ENCODE measurements at regions not wholly inside any gene's neighbourhood (a gene's known extent, or its start where the extent isn't known, plus 50 kb on each side); places are given as distances from the start of the nearest gene placed in this dataset.

- no peak for DNase-seq (ENCODE audit: low read depth)
Observed at GRCh38 chr7:1286946-1287645, 54.4 kb downstream of the UNCX start.

DNA sequence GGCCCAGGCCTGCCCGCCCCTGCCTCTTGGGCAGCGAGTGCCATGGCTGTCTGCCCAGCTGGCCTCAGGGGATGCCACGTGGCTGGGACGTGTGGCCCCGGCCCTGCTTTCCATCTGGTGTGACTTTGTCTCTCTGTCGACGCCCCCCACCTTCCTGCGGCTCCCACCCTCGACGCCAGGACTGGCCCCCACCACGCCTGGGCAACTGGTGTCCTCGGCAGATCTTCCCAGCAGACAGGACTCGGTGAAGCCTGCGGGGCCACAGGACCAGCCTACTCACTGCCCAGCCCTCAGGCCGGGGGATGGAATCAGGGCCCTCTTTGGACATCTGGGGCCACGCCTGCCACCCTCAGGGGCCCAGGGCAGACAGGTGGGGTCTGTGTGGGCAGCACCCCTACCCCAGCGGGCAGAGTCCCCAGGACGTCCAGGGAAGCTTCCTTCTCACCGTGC lies 55.1 kb downstream of the UNCX start:
- DNase-seq (ENCODE audit: low read depth): no peak

GRCh38 chr7:1288390-1288995 lies 55.8 kb downstream of the UNCX start:
- DNase-seq (ENCODE audit: low read depth): no peak

DNA sequence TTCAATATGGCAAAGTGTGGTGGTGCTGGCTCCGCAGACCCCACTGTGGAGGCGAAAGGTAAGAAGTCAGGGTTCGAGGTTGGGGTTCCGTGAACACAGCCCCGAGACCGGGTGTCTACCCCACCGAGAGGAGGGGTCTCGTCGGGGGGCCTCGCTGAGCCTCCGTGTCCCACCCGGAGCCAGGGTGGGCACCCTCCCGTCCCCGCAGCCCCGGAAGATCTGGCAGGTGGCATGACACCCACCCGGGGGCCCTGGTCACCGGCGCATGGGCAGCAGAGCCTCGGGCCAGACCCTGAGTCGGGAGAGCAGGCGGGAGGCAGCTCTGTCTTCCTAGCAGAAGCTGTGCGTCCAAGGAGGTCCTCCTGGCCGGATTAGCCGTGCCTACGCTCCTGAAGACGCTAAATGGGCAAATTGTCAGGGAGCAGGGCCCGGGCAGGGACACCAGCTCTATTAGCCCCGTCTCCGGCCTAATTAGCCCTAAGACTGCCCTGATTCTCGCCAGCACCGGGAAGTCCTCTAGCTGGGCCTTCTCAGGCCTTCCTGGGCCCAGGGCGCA lies 56.4 kb downstream of the UNCX start:
- DNase-seq (ENCODE audit: low read depth): no peak

DNA sequence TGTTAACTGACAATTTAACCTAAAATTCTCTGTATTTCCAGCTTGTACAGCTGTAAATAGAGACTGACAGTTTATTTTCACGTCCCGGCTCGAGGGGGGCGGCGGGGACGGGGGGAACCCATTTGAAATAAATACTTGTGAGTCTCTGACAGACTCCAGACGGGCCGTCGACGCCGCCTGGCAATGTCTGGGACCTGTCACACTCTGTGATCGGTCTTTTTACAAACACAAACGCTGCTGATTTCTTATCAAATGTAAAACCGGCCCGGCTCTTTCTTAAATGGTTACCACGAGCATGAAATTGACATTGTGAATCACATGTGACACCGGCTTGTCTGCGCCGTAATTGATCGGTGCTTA lies 57.0 kb downstream of the UNCX start:
- no peak for DNase-seq (ENCODE audit: low read depth)

GRCh38 chr7:1290026-1290678 lies 57.5 kb downstream of the UNCX start:
- peak; percentile 10 for DNase-seq (ENCODE audit: low read depth)

- no peak for DNase-seq (ENCODE audit: low read depth)
Observed at GRCh38 chr7:1290679-1291356, 58.1 kb downstream of the UNCX start.

DNA sequence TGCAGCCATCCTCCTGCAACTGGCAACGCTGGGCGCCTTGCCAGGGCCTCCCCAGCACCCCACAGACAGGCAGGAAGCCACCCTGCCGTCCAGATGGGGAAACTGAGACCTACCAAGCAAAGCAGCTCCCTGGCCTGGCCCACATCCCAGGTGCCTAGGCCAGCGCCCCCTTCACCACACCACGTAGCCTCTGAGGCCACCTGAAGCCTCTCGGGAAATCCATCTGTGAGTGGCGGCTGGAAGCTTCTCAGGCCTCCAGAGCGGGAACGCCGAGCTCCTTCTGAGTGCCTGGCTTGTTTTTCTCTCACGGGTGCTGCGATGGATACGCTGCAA lies 58.7 kb downstream of the UNCX start:
- no peak for DNase-seq (ENCODE audit: low read depth)

DNA sequence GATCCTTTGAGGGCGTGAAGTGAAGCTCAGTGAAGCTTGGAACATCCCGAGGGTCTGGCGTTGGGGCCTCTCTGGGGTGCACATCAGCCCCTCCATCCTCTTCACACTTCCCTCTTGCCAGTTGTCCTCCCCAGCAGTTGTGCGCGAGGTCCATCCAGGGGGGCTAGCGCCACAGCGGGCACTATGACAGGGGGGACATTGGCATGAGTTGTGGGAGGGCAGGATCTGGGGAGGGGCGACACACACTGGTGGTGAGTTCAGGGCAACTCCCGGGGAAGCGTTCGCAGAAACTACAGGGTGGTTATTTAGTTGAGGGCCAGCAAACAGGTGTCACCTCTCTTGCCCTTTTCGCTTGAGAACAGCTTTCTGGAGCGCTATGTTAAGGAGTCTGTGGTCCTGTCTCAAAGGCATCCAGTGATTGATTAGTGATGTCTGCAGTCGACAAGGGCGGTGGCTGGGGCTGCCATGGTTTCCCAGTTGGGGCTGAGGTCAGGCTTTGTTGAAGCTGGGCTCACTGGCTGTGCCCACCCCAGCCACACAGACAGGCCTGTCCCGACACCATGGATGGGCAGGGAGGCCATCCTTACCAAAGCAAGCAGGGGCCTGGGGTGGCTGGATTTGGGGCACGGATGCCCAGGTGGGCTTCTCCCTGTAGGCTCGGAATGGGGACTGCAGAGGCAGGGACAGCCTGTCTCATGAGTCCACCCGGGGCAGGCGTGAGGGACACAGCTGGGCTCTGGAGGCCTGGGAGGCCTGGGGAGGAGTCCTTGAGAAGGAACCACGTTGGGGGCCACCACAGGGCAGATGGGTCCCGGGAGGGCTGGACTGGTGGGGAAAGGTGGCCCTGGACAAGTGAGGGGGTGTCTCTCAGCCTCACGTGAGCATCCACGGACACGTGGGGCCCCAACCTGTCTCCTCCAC lies 59.4 kb downstream of the UNCX start:
- DNase-seq (ENCODE audit: low read depth): no peak

DNA sequence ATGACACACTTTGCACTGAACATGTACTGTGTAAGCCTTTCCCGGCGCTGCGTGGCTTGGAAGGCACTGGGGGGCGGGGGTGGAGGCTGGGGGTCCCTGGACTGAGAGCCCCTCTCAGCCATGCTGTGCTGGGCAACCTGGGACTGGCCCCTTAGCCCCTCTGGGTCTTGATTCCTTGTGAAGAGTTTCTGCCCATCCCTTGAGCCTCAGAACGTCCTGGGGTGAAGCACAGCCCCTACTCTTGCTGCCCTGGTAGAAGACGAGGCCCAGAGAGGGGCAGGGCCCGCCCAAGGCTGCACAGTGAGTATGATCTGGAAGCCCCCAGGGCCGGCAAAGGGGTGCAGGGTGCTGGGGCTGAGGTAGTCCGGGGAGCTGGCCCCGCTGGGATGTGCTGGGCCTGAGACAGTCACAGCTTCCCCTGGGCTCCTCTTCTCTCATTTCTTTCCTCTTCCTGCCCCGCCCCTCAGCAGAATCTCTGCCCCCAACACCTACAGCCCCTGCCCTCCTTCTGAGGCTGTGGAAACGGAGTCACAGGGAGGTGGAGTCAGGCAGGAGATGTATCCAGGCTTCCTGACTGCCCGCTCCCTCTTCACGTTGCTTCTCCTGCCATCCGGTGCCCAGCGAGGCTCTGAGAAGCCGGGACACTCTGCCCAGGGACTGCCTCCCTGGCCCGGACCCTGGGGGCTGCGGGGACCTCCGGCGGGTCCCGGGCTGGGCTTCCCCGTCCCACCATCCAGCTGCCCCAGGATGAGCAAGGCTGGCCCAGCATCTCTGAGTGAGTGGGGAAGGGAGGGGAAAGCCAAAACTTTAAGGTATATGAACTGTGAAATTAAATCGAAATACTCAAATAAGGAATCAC lies 60.5 kb downstream of the UNCX start:
- no peak for DNase-seq (ENCODE audit: low read depth)

- DNase-seq (ENCODE audit: low read depth): no peak
Observed at GRCh38 chr7:1293950-1294411, 61.3 kb downstream of the UNCX start.

GRCh38 chr7:1295776-1296355 lies 63.2 kb downstream of the UNCX start:
- no peak for DNase-seq (ENCODE audit: low read depth)

- no peak for DNase-seq (ENCODE audit: low read depth)
Observed at GRCh38 chr7:1296356-1296981, 63.8 kb downstream of the UNCX start.

GRCh38 chr7:1297017-1297960 lies 64.6 kb downstream of the UNCX start:
- no peak for DNase-seq (ENCODE audit: low read depth)

DNA sequence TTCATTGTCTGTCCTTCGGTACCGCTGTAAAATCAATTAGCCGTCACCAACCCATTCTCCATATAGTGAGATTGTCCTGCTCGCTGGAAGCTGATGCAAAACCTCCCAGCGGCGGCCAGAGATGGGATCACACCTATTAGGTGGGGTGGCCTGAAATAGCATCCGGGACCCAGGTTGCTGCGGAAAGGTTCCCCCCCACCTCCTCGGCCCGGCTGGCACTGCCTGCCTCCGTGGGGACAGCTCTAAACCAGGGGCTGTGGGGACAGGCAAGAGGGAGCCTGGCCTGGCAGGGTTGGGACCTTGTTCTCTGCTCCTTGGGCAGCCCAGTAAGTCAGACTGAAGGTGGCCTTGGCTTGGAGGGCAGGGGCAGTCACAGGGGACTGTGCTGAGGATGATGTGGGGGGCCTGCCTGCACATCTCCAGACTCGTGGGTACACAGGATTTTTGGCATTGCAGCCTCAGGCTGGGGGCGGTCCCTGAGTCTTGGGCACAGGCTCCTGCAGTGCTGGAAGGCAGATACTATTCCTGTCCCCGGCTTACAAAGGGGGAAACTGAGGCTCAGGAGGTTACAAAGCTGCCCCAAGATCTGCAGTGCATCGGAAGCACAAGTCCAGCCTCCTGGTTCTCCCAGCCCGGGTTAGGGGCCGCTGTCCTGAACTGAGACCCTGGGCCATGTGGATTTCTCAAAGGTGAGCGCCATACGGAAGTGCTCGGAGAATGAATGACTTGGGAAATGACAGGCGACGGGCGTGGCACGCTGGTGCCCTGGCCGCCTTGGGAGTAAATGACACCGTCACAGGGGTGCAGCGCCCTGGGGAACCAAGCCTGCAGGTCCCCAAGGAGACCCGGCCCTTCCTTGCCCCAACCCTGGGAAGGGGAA lies 65.6 kb downstream of the UNCX start:
- DNase-seq (ENCODE audit: low read depth): no peak

DNA sequence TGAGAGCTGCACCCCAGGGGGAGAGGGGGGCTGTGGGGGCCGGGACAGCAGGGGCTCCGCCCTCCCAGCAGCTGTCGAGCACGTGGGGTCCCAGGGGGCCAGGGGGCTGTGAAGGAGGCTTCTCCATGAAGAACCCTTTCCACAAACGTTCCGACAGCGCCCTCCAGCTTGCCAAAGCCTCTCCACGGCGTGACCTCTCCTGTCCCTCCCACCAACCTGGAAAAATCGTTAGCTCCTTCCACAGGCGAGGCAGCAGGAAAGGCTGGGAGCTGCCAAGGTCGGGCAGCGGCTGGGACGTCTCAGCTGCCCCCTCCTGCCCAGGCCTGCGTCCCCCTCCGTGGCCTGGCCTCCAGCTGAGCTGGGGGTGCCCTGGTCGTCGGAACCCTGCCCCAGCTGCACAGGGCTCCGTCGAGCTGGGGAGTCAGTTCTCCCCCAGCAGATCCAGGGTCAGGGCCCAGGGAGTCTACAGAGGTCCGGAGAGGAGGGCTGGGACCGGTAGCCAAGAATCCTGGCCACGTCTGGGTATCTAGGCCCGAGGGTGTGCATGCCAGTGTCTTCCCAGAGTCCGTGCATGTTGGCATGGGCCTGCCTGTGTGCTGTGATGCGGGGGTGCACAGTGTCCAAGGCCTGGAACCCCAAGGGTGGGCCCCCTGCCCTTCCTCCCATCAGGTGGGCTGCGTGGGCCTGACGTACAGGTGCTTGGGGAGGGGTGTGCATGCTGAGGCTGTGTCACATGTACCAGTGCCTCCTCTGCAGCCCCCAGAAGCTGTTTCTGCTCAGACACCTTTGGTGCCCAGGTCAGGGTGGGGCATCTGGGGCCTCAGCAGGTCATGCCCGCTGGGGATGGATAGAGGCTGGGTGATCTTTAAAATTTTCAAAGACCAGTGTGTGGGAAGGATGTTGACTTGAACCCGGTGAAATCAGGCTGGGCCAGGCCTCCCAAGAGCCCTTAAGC lies 66.5 kb downstream of the UNCX start:
- DNase-seq (ENCODE audit: low read depth): no peak

Data from iris pigment epithelial cell (primary cell).